NCI-H748 treated with DMSO at 0.1 percent for 48 hours (cell line): ENCODE measurements at regions not wholly inside any gene's neighbourhood (a gene's known extent, or its start where the extent isn't known, plus 50 kb on each side); places are given as distances from the start of the nearest gene placed in this dataset.
A peak's percentile ranks its signal among the peaks of the same experiment; 100 is the strongest.

Experiments
- DNase-seq: peaks from one replicate; lab custom pipeline; 2025; lab: John Stamatoyannopoulos, UW

- DNase-seq = no peak
Observed at GRCh38 chr4:28675582-28675981, 1814.9 kb downstream of the STIM2 start.

DNA sequence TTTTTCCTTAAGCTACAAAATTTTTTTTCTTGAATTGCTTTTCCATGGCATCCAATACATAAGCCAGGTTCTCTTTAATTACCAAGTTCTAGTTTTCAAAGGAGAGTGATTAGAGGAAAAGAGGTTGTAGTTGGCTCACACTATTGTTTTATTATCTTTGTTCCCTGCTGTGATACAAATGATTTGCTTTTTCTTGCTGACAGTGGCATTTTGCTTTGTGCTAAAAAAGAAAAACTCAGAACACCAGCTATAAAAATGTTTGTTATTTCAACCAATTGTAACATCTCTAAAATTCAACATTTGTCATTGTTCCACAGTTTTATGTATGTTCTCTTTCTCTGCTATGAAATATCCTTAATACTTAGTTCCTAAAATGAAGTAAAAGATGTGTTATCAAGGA lies 1817.2 kb downstream of the STIM2 start:
- DNase-seq = no peak

- DNase-seq = no peak
Observed at GRCh38 chr4:28682847-28683246, 1822.2 kb downstream of the STIM2 start.

DNA sequence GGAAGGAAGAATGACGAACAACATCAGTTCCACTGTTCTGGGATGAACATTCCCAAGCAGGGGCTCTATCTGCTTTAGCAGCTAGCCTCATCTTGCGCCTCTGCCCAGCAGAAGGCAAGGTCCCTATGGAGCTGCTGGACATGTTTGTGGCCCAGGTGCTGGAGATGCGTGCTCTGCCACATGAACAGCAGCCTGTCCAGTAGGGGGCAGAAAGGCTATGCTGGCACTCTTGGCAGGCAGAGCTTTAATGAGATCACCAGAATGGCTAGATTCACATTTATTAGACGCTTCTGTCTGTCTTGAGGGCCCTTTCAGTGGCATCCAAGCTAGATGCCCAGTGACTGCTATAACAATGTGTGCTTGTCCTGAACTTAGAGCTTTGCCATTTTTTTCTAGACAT lies 1826.0 kb downstream of the STIM2 start:
- peak; percentile 31 for DNase-seq

GRCh38 chr4:28690890-28691289 lies 1830.2 kb downstream of the STIM2 start:
- DNase-seq = no peak

DNA sequence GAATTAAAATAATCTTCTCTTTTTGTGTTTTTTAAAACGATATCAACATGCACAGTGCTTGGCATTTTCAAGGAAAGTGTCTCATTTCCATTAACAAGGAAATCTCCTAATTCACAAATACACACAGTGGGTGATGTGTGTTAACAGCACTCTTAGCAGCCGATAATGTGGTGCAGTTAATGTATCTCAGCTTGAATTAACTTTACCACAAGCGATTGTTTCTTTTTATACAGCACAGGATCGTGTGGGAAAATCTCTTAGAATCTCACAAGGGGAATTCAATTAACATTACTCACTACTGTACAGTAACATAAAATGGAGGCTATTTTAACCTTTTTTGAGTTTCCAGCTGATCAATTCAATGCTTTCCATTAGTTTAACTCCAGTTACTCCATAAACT lies 1841.9 kb downstream of the STIM2 start:
- no peak for DNase-seq

DNA sequence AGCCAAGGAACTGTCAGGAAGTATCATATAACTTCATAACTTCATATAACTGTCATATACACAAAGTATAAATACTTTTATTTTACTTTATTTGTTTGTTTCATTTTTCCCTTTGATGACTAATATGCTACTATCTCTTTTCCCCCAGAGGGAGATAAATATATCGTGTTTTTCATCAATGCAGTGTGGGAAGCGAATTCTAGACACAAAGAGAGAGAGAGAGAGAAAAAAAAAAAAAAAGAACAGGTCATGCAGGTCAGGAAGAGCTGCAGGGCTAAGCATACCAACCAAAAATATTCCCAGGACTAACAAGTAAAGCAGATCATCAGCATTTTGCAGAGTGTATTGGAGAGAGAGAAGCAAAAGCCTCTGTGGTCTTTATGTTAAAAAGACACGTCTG lies 1849.2 kb downstream of the STIM2 start:
- no peak for DNase-seq

GRCh38 chr4:28723371-28723770 lies 1862.7 kb downstream of the STIM2 start:
- no peak for DNase-seq

- DNase-seq = no peak
Observed at GRCh38 chr4:28724239-28724638, 1863.6 kb downstream of the STIM2 start.

DNA sequence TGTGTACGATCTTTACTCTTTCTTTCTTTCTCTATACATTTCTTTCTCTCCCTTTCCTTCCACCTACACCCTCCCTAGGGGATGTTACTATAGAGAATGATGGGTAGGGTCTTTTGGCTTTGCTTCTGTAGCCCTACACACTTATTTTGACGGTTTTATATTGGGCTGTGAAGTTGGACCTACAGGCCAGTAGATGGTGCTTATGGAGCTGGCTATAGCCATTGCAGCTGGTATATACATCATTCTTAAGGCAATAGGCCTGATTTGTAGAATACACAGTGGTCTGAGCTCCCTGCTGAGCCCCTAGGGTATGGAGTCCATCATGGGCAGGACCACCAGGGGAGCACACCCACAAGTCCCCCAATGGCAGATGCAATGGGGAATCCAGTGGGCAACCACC lies 1869.7 kb downstream of the STIM2 start:
- DNase-seq = no peak

- no peak for DNase-seq
Observed at GRCh38 chr4:28744066-28744465, 1883.4 kb downstream of the STIM2 start.

DNA sequence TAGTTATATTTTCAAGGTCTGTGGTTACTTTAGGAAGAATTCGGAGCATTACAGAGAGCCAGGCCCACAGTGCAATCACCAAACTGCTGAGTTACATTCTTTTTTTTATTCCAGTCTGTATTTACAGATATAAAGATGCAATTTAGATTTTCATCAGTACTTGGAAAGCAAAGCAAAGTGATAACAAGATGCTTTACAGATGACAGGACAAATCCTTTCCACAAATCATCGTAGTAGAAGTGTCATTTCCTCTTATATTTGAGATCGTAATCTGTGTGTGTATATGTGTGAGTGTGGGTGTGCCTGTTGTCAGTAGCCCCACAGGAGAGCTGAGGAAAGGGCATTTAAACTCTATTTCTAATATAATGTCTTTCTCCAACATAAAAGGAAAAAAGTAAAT lies 1893.7 kb downstream of the STIM2 start:
- DNase-seq = no peak

- no peak for DNase-seq
Observed at GRCh38 chr4:28755081-28755480, 1894.4 kb downstream of the STIM2 start.

- no peak for DNase-seq
Observed at GRCh38 chr4:28759064-28759463, 1898.4 kb downstream of the STIM2 start.

- no peak for DNase-seq
Observed at GRCh38 chr4:28760003-28760402, 1899.4 kb downstream of the STIM2 start.

DNA sequence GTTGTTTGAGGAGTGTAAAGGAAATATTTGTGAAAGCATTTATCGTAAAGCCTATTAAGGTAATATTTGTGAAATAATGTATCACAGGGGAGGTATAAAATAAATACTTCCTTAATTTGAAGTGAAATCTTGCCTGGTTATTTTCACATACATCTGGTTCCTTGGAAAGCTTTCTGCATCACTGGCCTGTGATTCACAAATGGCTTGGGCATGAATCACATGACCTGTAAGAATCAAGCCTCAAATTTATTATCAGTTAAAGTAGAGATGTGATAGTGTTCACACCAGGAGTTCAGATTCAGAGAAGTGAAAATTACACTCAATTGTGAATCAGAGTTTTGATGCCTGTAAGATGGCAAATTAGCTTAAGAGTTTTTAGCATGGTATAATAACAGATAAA lies 1911.4 kb downstream of the STIM2 start:
- DNase-seq = no peak

- no peak for DNase-seq
Observed at GRCh38 chr4:28772788-28773187, 1912.1 kb downstream of the STIM2 start.

GRCh38 chr4:28774344-28774743 lies 1913.7 kb downstream of the STIM2 start:
- DNase-seq = no peak

DNA sequence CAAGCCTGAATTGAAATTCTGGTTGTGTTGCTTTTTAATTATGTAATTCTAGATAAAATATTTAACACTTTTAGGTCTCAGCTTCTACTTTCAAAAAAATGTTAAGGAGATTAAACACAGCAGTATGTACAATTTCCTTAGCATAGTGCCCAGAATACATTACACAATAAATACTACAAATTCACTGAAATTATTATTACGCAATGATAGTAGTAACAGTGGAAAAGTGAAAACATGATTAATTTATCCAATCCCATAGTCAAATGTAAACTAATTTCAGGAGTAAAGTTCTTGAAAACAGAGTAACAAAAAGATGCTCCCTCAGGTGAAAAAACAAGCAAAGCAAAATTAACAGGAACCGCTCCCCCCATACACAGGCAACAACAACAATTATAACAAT lies 1915.4 kb downstream of the STIM2 start:
- no peak for DNase-seq

DNA sequence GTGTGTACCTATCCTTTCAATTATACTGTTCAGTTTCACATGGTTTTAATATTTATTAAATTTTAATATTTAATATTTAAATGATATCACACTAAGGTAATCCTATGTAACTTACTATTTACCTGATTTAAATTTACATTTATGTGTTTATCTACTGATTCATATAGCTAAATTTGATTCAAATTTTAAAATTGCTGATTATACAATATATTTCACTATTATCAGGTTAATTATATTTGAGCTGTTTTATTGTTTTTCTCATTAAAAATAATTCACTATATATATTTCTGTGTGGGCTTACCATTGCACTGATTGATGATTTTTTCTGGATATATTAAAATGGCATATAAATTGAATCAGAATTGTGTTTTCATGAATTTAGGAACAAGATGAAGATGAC lies 1923.5 kb downstream of the STIM2 start:
- no peak for DNase-seq

DNA sequence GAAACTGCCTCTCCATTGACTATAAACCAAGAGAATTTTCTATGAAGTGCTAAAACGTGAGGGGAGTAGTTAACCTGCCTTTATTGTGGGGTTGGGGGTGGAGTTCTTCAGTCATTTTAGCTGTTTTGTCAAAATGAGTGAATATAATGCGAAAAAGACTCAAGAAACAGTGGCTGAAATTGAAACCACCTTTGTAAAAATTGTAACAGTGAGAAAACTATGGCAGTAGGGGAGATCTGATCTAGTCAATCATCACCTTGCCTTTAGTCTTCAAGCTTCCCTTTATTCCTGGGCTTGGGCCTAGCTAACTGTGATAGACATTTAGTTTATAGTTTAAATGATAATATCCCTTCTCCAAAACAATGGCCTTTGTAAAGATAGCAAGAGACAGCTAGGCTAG lies 1927.3 kb downstream of the STIM2 start:
- no peak for DNase-seq

DNA sequence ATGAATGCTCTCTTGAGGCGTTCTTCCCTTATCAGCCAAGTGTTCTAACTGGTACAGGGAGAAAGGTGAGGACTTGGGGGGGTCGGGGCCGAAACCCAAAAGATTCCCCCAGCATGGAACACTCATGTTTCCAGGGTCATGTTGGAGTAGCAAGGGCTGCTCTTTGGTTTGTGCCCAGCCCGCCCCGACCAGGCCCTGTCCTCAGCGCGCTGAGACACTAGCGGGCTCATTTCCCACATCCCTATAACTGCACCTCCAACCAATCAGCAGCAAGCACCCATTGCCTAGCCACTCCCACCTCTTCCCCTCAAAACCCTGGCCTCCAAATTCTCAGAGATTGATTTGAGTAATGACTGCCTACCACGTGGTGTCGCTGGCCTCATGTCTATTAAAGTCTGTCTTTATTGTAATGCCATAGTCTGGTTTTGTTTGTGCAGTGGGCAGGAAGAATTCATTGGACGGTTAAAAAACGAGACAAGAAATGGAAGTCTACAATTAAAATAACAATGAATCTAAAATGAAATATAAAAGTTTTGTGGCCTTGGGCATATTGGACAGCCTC lies 1928.4 kb downstream of the STIM2 start:
- DNase-seq = peak; percentile 1

GRCh38 chr4:28792917-28793597 lies 1927.1 kb upstream of the PCDH7 start:
- DNase-seq = no peak

GRCh38 chr4:28799696-28800095 lies 1920.5 kb upstream of the PCDH7 start:
- no peak for DNase-seq
